ENCODE measurements at regions not wholly inside any gene's neighbourhood (a gene's known extent, or its start where the extent isn't known, plus 50 kb on each side); places are given as distances from the start of the nearest gene placed in this dataset.

GRCh38 chr13:88429862-88430261 is 758.7 kb downstream of the SLITRK5 start:
- TF ChIP-seq POLR2A (IDR thresholded peaks at IDR 0.05) = no peak
- no peak for TF ChIP-seq CTCF (IDR thresholded peaks at IDR 0.05)
